Activated CD4-positive, alpha-beta T cell treated with anti-CD3 and anti-CD28 coated beads for 4 hours (primary cell): ENCODE measurements at regions not wholly inside any gene's neighbourhood (a gene's known extent, or its start where the extent isn't known, plus 50 kb on each side); places are given as distances from the start of the nearest gene placed in this dataset.

ENCODE experiments used
- DNase-seq, 2 donors: peaks; one replicate each; pipeline ENCODE4 v3.0.0-alpha.2; 2020

- DNase-seq, result no peak
Measured at GRCh38 chr18:78621141-78621755, 358.4 kb upstream of the SALL3 start.

DNA sequence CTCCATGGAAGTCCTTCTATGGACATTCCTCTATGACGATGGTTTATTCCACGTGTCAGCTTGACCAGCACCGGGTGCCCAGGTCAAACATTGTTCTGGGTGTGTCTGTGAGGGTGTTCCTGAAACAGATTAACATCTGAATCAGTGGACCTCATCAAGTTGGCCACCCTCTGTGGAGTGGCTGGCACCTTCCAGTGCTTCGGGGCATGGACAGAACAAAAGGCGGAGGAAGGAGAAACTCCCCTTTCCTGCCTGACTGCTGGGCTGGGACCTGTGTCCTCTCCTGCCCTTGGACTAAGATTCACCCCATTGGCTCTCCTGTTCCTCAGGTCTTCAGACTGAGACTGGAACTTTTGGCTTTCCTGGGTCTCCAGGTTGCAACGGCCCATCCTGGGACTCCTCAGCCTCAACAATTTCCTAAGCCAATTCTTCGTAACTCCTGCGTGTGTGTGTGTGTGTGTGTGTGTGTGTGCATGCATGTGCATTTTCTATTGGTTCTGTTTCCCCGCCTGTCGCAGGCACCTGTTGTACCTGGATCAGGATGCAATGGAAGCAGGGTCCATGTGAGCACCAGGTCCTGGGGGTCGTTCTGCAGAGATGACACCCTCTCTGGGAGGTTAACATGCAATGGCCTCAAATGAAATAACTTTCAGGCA is 357.2 kb upstream of the SALL3 start:
- DNase-seq, result no peak

DNA sequence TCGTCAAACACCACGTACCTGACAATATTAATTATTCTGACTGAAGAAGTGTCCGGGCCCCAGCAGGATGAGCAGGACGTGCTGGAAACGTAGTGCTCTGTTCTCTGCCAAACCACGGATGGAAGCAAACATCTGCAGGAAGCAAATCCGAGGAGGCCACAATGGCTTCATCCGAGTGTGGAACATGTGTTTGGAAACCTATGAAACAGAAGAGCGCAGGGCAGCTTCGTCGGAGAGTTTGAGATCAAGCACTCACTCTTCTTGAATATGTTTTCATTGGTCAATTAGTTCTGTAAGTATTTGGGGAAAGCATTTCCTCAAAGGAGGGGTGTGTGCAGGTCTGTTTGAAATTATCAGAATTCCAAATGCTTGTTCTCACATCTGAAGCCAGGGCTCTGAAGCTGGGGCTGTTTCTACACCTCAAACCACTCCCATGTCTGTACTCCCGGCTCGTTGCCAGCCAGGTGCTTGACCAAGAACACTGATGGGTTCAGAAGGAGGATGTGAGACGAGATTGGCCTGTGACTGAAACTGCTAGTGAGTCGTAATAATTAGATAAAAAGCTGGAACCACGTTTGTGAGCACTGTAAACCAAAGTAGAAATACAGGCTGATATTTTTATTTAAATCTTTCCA is 356.6 kb upstream of the SALL3 start:
- no peak for DNase-seq

DNA sequence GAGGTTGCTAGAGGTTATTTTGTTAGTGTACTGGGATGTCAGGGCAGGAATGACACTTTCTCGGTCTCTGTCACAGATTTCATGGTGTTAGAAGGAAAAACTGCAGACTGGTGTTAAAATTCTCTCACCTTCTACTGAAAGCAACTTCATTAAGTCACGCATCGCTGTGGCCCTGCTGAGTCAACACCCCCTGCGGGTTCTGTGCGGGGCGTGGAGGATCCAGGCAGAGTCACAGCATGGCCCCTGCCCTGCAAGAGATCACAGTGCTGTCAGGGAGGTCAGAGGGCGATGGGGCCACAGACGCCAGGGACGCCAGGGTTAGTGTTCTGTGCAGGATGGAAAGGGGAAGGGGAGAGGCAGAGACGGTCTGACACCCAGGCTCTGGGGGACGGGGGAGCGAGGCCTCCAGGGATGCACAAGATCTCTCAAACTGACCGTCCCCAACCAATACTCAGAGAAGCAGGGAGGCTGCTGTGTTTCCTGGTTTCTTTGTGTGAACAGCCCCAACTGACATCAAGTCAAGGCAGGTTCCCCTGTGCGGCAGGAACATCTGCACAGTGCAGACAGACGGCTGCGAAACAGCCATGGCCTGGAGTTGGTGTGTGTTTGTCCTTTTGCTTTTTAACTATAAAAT is 354.9 kb upstream of the SALL3 start:
- no peak for DNase-seq

- DNase-seq, result no peak
Measured at GRCh38 chr18:78625847-78626246, 353.8 kb upstream of the SALL3 start.

- DNase-seq, result no peak
Measured at GRCh38 chr18:78627551-78628346, 351.9 kb upstream of the SALL3 start.

DNA sequence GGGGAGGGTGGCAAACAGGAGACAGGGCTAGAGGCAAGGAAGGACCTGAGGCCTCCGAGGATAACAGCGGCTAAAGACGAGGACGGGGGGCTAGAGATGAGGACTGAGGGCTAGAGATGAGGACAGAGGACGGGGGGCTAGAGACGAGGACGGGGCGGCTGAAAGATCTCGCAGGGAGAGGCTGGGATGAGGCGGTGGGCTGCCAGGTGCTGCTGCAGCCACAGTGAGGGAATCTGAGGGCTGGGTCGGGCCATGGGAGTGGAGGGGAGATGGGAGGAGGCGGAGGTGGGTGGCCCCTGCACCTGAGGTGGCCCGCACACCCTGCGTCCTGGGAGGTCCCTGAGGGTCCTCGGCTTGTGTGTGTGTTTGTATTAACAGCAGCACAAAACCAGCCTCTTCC is 350.2 kb upstream of the SALL3 start:
- no peak for DNase-seq

DNA sequence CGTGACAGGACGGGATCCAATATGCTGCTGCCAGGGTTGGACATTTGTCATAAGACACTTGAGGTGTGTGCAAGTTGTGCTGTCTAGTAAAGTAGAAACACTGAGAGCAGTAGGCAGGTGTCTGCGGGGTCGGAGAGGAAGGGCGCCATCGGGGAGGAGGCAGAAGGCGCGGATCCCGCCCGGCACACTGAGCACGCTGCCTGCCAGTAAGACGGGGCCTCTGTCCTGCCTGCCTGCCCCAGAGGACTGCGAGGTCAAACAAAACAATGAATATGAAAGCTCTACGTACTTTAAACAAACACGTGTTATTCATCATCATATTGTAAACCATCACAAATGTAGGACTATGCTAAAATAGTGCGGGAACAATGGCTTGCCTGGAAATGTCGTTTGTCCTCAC is 349.3 kb upstream of the SALL3 start:
- DNase-seq, result no peak

DNA sequence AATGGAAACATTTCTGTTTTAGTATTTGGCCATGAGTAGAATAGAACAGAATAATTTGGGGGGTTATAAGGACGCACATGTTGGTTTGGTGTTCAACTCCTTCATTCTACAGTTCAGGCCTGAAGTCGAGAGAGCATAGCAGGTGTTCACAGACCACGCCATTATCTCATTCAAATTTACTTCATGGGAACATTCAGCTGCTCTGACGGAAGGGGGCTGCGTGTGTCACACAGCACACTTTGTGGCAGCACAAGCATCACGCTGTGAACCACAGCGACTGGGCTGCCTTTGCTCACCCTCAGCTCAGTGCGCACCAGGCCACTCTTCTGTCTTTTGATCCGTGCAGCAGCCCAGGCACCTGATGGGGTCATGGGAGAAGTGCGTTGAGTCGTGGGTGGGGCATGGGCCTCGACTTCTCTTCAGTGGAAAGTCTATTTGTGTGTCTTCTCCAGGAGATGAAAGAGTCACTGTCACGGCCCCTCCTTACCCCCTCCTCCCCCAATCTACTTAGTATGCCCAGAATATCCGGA is 348.6 kb upstream of the SALL3 start:
- DNase-seq, result no peak

DNA sequence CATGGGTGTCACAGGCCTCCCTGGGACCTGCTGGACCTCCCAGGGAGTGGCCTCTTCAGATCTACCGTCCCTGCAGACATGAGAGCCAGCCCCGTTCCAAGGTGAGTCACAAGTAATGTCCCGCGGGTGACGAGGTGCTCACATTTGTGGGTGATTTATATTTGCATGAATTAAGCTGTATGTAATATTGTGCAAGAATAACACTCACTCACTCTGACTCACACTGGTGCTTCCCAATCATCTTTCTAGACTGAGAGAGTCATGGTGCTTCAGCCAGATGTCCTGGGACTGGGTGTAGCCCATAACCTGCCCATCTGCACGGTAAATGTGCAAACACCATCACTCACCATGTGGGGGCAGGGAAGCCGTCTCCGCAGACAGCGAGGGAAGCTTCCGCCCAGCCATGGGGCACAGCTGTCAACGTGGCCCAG is 347.5 kb upstream of the SALL3 start:
- DNase-seq, result no peak

- no peak for DNase-seq
Measured at GRCh38 chr18:78634061-78634696, 345.4 kb upstream of the SALL3 start.

DNA sequence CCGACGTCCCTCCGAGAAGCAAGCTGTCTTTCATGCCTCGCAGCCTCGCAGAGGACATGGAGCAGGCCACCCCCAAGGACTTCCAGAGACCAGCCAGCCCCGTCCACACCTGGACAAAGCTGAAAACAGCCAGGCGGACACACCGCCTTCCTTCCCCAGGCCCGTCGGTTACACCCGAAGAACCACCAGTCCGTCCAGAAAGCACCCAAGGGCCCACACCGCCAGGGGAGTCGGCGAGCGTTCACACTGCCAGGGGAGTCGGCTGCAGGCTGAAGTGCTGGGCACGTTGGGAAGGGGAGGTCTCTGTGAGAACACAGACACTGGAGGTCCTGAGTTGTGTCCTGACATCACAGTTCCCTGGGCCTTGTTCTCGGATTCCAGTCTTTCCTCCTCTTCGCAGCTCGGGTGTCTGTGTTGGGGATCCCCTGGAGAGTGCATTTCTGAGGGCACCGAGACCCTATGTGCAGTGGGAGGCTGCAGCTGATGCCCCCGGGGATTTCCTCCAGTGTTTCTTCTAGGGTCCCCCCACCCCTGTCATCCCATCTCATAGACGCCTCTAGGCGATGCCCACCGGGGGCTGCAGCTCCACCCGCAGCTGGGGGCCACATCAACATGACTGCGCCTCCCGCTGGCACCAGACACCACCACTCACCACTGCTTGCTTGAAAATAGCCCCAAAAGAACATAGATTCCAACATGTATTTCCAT is 344.4 kb upstream of the SALL3 start:
- DNase-seq, result no peak

DNA sequence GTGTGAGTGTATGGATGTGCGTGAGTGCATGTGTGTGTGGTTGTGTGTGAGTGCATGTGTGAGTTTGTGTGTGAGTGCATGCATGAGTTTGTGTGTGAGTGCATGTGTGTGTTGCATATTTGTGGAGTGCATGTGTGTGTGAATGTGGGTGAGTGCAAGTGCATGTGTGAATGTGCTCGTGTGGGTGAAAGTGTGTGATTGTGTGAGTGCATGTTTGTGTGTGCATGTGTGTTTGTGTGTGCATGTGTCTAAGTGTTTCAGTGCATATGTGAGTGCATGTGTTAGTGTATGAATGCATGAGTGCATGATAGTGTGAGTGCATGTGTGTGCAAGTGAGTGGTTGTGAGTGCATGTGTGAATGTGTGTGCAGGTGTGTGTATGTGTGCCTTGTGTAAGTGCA is 343.4 kb upstream of the SALL3 start:
- no peak for DNase-seq

DNA sequence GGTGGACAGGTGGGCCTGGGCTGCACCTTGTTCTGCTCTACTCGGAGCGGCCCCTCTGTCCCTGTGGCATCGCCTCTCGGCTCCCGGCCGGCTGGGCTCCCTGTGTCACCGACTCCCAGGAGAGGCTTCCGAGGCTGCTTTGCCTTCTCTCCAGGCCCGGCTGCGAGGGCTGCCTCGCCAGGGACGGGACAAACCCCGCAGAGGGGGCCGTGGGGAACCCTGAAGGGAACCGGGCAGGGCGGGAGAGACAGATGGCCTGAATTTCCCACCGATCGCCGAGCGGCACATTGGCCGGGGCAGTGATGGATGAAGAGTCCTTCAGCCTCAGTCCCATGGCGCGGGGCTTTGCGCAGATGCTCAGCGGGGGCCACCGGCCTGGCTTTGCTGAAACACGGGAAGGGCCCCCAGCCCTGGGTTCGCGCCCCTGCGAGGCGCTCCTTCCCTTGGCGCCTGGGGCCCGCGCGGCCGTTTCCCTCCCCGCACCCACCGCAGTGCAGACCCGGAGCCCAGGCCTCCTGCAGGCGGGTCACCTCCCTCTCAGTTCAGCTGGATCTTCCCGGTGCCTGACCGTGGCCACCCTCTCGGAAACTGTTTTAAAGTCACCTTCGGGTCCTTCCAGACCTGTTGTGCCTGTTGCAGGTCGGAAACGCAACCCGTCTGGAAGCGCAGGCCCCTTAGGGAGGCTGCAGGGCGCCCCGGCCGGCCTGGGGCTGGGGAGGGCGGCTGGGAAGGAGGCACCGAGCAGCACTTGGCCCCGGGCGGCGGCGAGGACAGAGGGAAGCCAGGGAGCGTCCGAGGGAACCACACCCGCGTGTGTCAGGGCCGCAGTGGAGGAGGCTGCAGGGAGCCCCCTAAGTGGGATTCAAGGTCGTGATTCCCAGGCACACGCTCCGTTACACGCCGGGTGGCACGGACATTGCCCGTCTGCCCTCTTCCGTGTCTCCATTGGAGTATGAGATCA is 341.9 kb upstream of the SALL3 start:
- DNase-seq, result no peak

- DNase-seq, result no peak
Measured at GRCh38 chr18:78639006-78639950, 340.3 kb upstream of the SALL3 start.

- DNase-seq, result no peak
Measured at GRCh38 chr18:78640246-78640995, 339.2 kb upstream of the SALL3 start.

GRCh38 chr18:78641689-78642231 is 337.9 kb upstream of the SALL3 start:
- no peak for DNase-seq

DNA sequence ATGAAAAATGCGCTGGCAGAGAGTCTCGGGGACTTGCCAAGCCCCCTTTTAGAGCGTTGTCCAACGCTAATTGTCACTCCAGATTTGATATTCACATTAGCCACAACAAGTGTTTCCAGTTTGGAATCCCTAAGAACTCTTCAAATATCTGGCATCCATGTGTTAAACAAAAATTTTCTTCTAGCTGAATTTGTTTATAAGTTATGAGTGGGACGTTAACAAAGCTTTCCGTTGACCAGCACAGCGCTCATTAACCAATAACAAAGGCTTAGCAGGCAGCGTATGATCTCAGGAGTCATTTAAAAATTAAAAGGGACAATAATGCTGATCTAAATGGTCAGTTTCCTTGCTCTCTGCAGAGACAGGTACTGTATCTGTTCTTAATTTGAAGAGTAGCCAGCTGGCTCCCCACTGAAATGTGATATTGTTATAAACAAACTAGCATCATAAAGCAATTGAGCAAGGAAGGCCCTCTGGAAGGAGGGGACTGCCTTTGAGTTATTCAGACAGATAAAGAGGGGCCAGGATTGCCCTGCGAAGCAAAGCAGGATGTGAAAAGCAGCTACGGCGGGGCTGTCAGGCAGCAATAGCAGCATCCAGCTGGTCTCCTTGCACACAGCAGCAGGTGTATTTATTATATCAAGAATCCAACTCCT is 337.2 kb upstream of the SALL3 start:
- DNase-seq, result no peak
